Esophagus squamous epithelium (tissue), 4 donors: ENCODE measurements at regions not wholly inside any gene's neighbourhood (a gene's known extent, or its start where the extent isn't known, plus 50 kb on each side); places are given as distances from the start of the nearest gene placed in this dataset.

ENCODE experiments used
- CTCF ChIP-seq, 6 experiments: fragments of 450-650 bp in 4 of 6; fragments of 200-600 bp in 2 of 6; sonication (generic) in 2 of 6; IDR thresholded peaks; one replicate each; pipeline ENCODE4 v1.5.1; 2016 to 2019; ENCODE audit warnings: antibody characterized with exemption in 6 of 6, mild to moderate bottlenecking in 4 of 6, moderate library complexity in 4 of 6
- POLR2A ChIP-seq, 4 donors: fragments of 450-650 bp; IDR thresholded peaks; one replicate each; pipeline ENCODE4 v1.6.1; 2017; ENCODE audit warnings: antibody characterized with exemption in 4 of 4, mild to moderate bottlenecking in 4 of 4, moderate library complexity in 3 of 4

- TF ChIP-seq POLR2A (IDR thresholded peaks at IDR 0.05), result no peak
- TF ChIP-seq CTCF (IDR thresholded peaks at IDR 0.05), result no peak
Observed at GRCh38 chr2:121010998-121011397, 274.0 kb downstream of the TFCP2L1 start.
